ENCODE measurements at regions not wholly inside any gene's neighbourhood (a gene's known extent, or its start where the extent isn't known, plus 50 kb on each side); places are given as distances from the start of the nearest gene placed in this dataset.

- H3K9me2 ChIP-seq (ENCODE audit: low read depth, low read length) = no peaks in the 10 kb centered on the region
- H3K4me1 ChIP-seq (ENCODE audit: insufficient read depth, low read length, severe bottlenecking) = no peaks in the 10 kb centered on the region
- H2AFZ ChIP-seq (ENCODE audit: low read length) = no peak overlapping the region
- no peak overlapping the region for H3K4me3 ChIP-seq (ENCODE audit: low read depth, low read length, poor library complexity, severe bottlenecking)
- no peak overlapping the region for H3K9ac ChIP-seq (ENCODE audit: low read length)
- no peak overlapping the region for H3K27ac ChIP-seq (ENCODE audit: low read depth, low read length, poor library complexity, severe bottlenecking)
- H3F3A ChIP-seq (ENCODE audit: insufficient read depth, low read length) = no peaks in the 10 kb centered on the region
- no peaks in the 10 kb centered on the region for H3K27me3 ChIP-seq (ENCODE audit: insufficient read depth, low read length)
- no peaks in the 10 kb centered on the region for H3K79me2 ChIP-seq (ENCODE audit: insufficient read depth, low read length)
- H3K36me3 ChIP-seq (ENCODE audit: insufficient read depth, low read length) = no peaks in the 10 kb centered on the region
- H3K9me3 ChIP-seq (ENCODE audit: low read length) = no peaks in the 10 kb centered on the region
- no peak for TF ChIP-seq EZH2 (IDR thresholded peaks at IDR 0.05; ENCODE audit: borderline replicate concordance, low read length)
- no peak for TF ChIP-seq CTCF (IDR thresholded peaks at IDR 0.05; ENCODE audit: low read length)
- no peak overlapping the region for H3K4me2 ChIP-seq (ENCODE audit: low read length)
- no peaks in the 10 kb centered on the region for H4K20me1 ChIP-seq (ENCODE audit: insufficient read depth, low read length)
Measured at GRCh38 chr6:23370051-23370450, 756.0 kb upstream of the NRSN1 start.

GRCh38 chr6:23371132-23371915 lies 754.7 kb upstream of the NRSN1 start:
- Histone ChIP-seq H3K9me2 (ENCODE audit: low read depth, low read length) (no peaks in the 10 kb centered on the region), H3K9me3 (ENCODE audit: low read length) (no peaks in the 10 kb centered on the region), H3K79me2 (ENCODE audit: insufficient read depth, low read length) (no peaks in the 10 kb centered on the region), H2AFZ (ENCODE audit: low read length) (no peak overlapping the region), H3K27ac (ENCODE audit: low read depth, low read length, poor library complexity, severe bottlenecking) (no peak overlapping the region), H3K27me3 (ENCODE audit: insufficient read depth, low read length) (no peaks in the 10 kb centered on the region), H3K4me3 (ENCODE audit: low read depth, low read length, poor library complexity, severe bottlenecking) (no peak overlapping the region), H3K36me3 (ENCODE audit: insufficient read depth, low read length) (no peaks in the 10 kb centered on the region), H3F3A (ENCODE audit: insufficient read depth, low read length) (no peaks in the 10 kb centered on the region), H3K4me2 (ENCODE audit: low read length) (no peak overlapping the region), H3K4me1 (ENCODE audit: insufficient read depth, low read length, severe bottlenecking) (no peaks in the 10 kb centered on the region), H4K20me1 (ENCODE audit: insufficient read depth, low read length) (no peaks in the 10 kb centered on the region), H3K9ac (ENCODE audit: low read length) (no peak overlapping the region)
- no peak for TF ChIP-seq CTCF (IDR thresholded peaks at IDR 0.05; ENCODE audit: low read length)
- no peak for TF ChIP-seq EZH2 (IDR thresholded peaks at IDR 0.05; ENCODE audit: borderline replicate concordance, low read length)

- Histone ChIP-seq H2AFZ (ENCODE audit: low read length) (no peak overlapping the region), H4K20me1 (ENCODE audit: insufficient read depth, low read length) (no peaks in the 10 kb centered on the region), H3K4me1 (ENCODE audit: insufficient read depth, low read length, severe bottlenecking) (no peaks in the 10 kb centered on the region), H3K4me3 (ENCODE audit: low read depth, low read length, poor library complexity, severe bottlenecking) (no peak overlapping the region), H3K9me2 (ENCODE audit: low read depth, low read length) (no peaks in the 10 kb centered on the region), H3K9me3 (ENCODE audit: low read length) (no peaks in the 10 kb centered on the region), H3K9ac (ENCODE audit: low read length) (no peak overlapping the region), H3K79me2 (ENCODE audit: insufficient read depth, low read length) (no peaks in the 10 kb centered on the region), H3K27ac (ENCODE audit: low read depth, low read length, poor library complexity, severe bottlenecking) (no peak overlapping the region), H3F3A (ENCODE audit: insufficient read depth, low read length) (no peaks in the 10 kb centered on the region), H3K36me3 (ENCODE audit: insufficient read depth, low read length) (no peaks in the 10 kb centered on the region), H3K4me2 (ENCODE audit: low read length) (no peak overlapping the region), H3K27me3 (ENCODE audit: insufficient read depth, low read length) (no peaks in the 10 kb centered on the region)
- no peak for TF ChIP-seq CTCF (IDR thresholded peaks at IDR 0.05; ENCODE audit: low read length)
- TF ChIP-seq EZH2 (IDR thresholded peaks at IDR 0.05; ENCODE audit: borderline replicate concordance, low read length) = no peak
Measured at GRCh38 chr6:23377830-23378229, 748.2 kb upstream of the NRSN1 start.

Data from OCI-LY1 (cell line).